SK-N-SH (cell line): ENCODE measurements at regions not wholly inside any gene's neighbourhood (a gene's known extent, or its start where the extent isn't known, plus 50 kb on each side); places are given as distances from the start of the nearest gene placed in this dataset.

Experiments
- CTCF ChIA-PET: fragments of 300-600, 350-600 bp; formaldehyde crosslinking; extraction: SDS; loops from one replicate; lab custom pipeline; 2021; lab: Yijun Ruan, JAX
- POLR2A ChIA-PET: fragments of 350-600 bp; sonication (Branson Sonifier 250); formaldehyde crosslinking; extraction: SDS; loops from one replicate; lab custom pipeline; 2020; ENCODE audit warnings: antibody characterized with exemption, inconsistent platforms; lab: Yijun Ruan, JAX
- DNase-seq: peaks from one replicate; pipeline ENCODE4 v3.0.0; 2012
- H2AFZ ChIP-seq: fragments of 200-600 bp; sonication (generic); 2 replicates; pipeline ENCODE4 v1.8.1; 2016; ENCODE audit warnings: antibody characterized with exemption, mild to moderate bottlenecking, low read depth
- H3F3A ChIP-seq: fragments of 200-600 bp; sonication (generic); replicated peaks from 2 replicates; pipeline ENCODE3; 2016; ENCODE audit warnings: antibody characterized with exemption, mild to moderate bottlenecking; ENCODE audit not compliant: insufficient read depth
- H3K27ac ChIP-seq, 2 experiments: fragments of 200-500 bp in 1 of 2; fragments of 200-600 bp in 1 of 2; sonication (Bioruptor generic) in 1 of 2; sonication (generic), shearing (Covaris generic) in 1 of 2; 2 replicates each; pipeline versions ENCODE4 v1.5.1 to v1.6.1; 2014 to 2016; ENCODE audit warnings: low read depth in 2 of 2, inconsistent platforms in 1 of 2, low read length in 1 of 2, mild to moderate bottlenecking in 1 of 2, mixed read lengths in 1 of 2
- H3K27me3 ChIP-seq: fragments of 200-600 bp; sonication (generic), shearing (Covaris generic); 2 replicates; pipeline ENCODE4 v1.6.1; 2016; ENCODE audit warnings: mixed run types; ENCODE audit not compliant: insufficient read depth
- H3K36me3 ChIP-seq, 2 experiments: fragments of 200-500 bp in 1 of 2; fragments of 200-600 bp in 1 of 2; sonication (Bioruptor generic) in 1 of 2; sonication (generic) in 1 of 2; replicated peaks in 1 of 2; 2 replicates each; pipeline versions ENCODE3 to v1.5.1; 2014 to 2016; ENCODE audit warnings: low read length in 1 of 2, mild to moderate bottlenecking in 1 of 2; ENCODE audit not compliant: insufficient read depth in 2 of 2, control insufficient read depth in 1 of 2
- H3K4me1 ChIP-seq, 2 experiments: fragments of 200-500 bp in 1 of 2; fragments of 200-600 bp in 1 of 2; sonication (Bioruptor generic) in 1 of 2; sonication (generic), shearing (Covaris generic) in 1 of 2; 2 replicates each; pipeline versions ENCODE4 v1.5.1 to v1.6.1; 2014 to 2016; ENCODE audit warnings: low read depth in 1 of 2, low read length in 1 of 2, mixed run types in 1 of 2; ENCODE audit not compliant: insufficient read depth in 2 of 2, control insufficient read depth in 1 of 2
- H3K4me2 ChIP-seq: fragments of 200-600 bp; sonication (generic), shearing (Covaris generic); 2 replicates; pipeline ENCODE4 v1.6.1; 2017; ENCODE audit warnings: mixed run types
- H3K4me3 ChIP-seq, 2 experiments: fragments of 200-500 bp in 1 of 2; fragments of 200-600 bp in 1 of 2; sonication (Bioruptor generic) in 1 of 2; sonication (generic), shearing (Covaris generic) in 1 of 2; 2 replicates each; pipeline versions ENCODE4 v1.5.1 to v1.8.1; 2014 to 2016; ENCODE audit warnings: low read depth in 2 of 2, inconsistent platforms in 1 of 2, low read length in 1 of 2, mild to moderate bottlenecking in 1 of 2, mixed read lengths in 1 of 2, moderate library complexity in 1 of 2
- H3K79me2 ChIP-seq: fragments of 200-600 bp; sonication (generic); 2 replicates; pipeline ENCODE4 v1.8.1; 2017; ENCODE audit warnings: mild to moderate bottlenecking; ENCODE audit not compliant: insufficient read depth
- H3K9ac ChIP-seq: fragments of 200-600 bp; sonication (generic); 2 replicates; pipeline ENCODE4 v1.6.1; 2017; ENCODE audit warnings: mixed run types
- H3K9me2 ChIP-seq: fragments of 200-600 bp; sonication (generic); 2 replicates; pipeline ENCODE4 v1.6.1; 2017; ENCODE audit warnings: mixed run types
- H3K9me3 ChIP-seq: fragments of 200-600 bp; sonication (generic); 2 replicates; pipeline ENCODE4 v1.6.1; 2017; ENCODE audit warnings: mixed run types, mild to moderate bottlenecking, moderate library complexity
- H4K20me1 ChIP-seq: fragments of 200-600 bp; sonication (generic); 2 replicates; pipeline ENCODE4 v1.6.1; 2017; ENCODE audit warnings: mild to moderate bottlenecking, mixed run types; ENCODE audit not compliant: insufficient read depth
- ELF1 ChIP-seq: IDR thresholded peaks from 2 replicates; pipeline ENCODE4 v1.4.0; 2012
- GATA2 ChIP-seq: sonication (generic); formaldehyde crosslinking; IDR thresholded peaks from 2 replicates; pipeline ENCODE4 v1.5.0; 2020; ENCODE audit warnings: mild to moderate bottlenecking, missing genetic modification reagents
- MEF2A ChIP-seq: IDR thresholded peaks from 2 replicates; pipeline ENCODE4 v1.4.0; 2012; ENCODE audit warnings: low read depth, borderline replicate concordance
- RXRA ChIP-seq: IDR thresholded peaks from 2 replicates; pipeline ENCODE4 v1.4.0; 2012; ENCODE audit warnings: low read depth, mild to moderate bottlenecking, borderline replicate concordance
- SIN3A ChIP-seq: IDR thresholded peaks from 2 replicates; pipeline ENCODE4 v1.6.1; 2012; ENCODE audit warnings: low read depth, mild to moderate bottlenecking, low read length, moderate library complexity, borderline replicate concordance
- TAF1 ChIP-seq: IDR thresholded peaks from 2 replicates; pipeline ENCODE4 v1.6.1; 2012; ENCODE audit warnings: low read depth, mild to moderate bottlenecking, low read length, moderate library complexity, borderline replicate concordance
- WGBS: methylation state at CpG from one replicate; pipeline ENCODE4 v1.1.6; 2017; ENCODE audit warnings: low lambda C conversion rate; 5-methylcytosine and 5-hydroxymethylcytosine counted together
- TF ChIP-seq, protein P1 (sequence below): IDR thresholded peaks from 2 replicates; pipeline ENCODE4 v1.4.0; 2012; ENCODE audit warnings: low read depth, borderline replicate concordance
- TF ChIP-seq, protein P2 (sequence below): IDR thresholded peaks from 2 replicates; pipeline ENCODE4; 2012
- TF ChIP-seq, protein P3 (sequence below): IDR thresholded peaks from 2 replicates; pipeline ENCODE4 v1.6.1; 2012; ENCODE audit warnings: mild to moderate bottlenecking, low read depth, low read length, moderate library complexity
- TF ChIP-seq, protein P4 (sequence below): IDR thresholded peaks from 2 replicates; pipeline ENCODE4 v1.4.0; 2012; ENCODE audit warnings: low read depth, borderline replicate concordance
- TF ChIP-seq, protein P5 (sequence below): IDR thresholded peaks from 2 replicates; pipeline ENCODE4 v1.4.0; 2012; ENCODE audit warnings: low read depth
- TF ChIP-seq, protein P6 (sequence below): fragments of 150-350 bp; IDR thresholded peaks from 2 replicates; pipeline ENCODE4 v1.6.1; 2016; ENCODE audit warnings: mild to moderate bottlenecking, low read depth, low read length

DNA sequence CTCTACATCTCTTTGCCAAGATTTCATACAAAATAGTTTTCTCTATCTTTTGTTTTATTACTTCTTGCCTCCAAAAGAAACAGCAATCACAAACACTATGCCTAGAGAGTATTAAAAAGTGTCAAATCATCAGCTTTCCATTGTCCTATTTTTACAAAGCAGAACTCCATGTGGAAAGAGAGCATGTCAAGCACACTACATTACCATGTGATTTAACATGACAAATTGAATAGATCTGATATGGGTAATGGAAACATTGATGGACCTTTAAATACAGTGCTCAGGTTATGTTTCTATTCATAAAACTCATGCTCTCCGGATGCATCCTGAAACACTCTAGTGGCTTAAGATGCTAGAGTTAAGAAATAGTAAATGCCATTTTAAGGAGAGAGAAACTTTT is 791.4 kb upstream of the CTNND2 start:
- no peak overlapping the region for H3K9ac ChIP-seq
- no peaks in the 10 kb centered on the region for H3K36me3 ChIP-seq
- no peaks in the 10 kb centered on the region for H3F3A ChIP-seq
- ChIA-PET POLR2A (no interaction called here), CTCF (interaction anchor here (0.9 kb wide), 1 partner anchor 10 kb away, joined by 3 read pairs; no protein-coding TSS in a partner anchor)
- no peak overlapping the region for H3K4me3 ChIP-seq
- 0% methylated on average over 1 of the region's 1 CpG for WGBS
- H3K9me2 ChIP-seq = no peaks in the 10 kb centered on the region; the same call in 1 of the 2 replicates
- no peak overlapping the region for H2AFZ ChIP-seq
- H3K4me1 ChIP-seq = no peaks in the 10 kb centered on the region
- no peak for DNase-seq
- no peaks in the 10 kb centered on the region for H3K27me3 ChIP-seq
- TF ChIP-seq, protein P1, sequence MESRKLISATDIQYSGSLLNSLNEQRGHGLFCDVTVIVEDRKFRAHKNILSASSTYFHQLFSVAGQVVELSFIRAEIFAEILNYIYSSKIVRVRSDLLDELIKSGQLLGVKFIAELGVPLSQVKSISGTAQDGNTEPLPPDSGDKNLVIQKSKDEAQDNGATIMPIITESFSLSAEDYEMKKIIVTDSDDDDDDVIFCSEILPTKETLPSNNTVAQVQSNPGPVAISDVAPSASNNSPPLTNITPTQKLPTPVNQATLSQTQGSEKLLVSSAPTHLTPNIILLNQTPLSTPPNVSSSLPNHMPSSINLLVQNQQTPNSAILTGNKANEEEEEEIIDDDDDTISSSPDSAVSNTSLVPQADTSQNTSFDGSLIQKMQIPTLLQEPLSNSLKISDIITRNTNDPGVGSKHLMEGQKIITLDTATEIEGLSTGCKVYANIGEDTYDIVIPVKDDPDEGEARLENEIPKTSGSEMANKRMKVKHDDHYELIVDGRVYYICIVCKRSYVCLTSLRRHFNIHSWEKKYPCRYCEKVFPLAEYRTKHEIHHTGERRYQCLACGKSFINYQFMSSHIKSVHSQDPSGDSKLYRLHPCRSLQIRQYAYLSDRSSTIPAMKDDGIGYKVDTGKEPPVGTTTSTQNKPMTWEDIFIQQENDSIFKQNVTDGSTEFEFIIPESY = no peak
- TF ChIP-seq, protein P2, sequence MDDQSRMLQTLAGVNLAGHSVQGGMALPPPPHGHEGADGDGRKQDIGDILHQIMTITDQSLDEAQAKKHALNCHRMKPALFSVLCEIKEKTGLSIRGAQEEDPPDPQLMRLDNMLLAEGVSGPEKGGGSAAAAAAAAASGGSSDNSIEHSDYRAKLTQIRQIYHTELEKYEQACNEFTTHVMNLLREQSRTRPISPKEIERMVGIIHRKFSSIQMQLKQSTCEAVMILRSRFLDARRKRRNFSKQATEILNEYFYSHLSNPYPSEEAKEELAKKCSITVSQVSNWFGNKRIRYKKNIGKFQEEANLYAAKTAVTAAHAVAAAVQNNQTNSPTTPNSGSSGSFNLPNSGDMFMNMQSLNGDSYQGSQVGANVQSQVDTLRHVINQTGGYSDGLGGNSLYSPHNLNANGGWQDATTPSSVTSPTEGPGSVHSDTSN = no peak
- TF ChIP-seq MEF2A (no peak), SIN3A (no peak), RXRA (no peak), ELF1 (no peak)
- TF ChIP-seq, protein P3, sequence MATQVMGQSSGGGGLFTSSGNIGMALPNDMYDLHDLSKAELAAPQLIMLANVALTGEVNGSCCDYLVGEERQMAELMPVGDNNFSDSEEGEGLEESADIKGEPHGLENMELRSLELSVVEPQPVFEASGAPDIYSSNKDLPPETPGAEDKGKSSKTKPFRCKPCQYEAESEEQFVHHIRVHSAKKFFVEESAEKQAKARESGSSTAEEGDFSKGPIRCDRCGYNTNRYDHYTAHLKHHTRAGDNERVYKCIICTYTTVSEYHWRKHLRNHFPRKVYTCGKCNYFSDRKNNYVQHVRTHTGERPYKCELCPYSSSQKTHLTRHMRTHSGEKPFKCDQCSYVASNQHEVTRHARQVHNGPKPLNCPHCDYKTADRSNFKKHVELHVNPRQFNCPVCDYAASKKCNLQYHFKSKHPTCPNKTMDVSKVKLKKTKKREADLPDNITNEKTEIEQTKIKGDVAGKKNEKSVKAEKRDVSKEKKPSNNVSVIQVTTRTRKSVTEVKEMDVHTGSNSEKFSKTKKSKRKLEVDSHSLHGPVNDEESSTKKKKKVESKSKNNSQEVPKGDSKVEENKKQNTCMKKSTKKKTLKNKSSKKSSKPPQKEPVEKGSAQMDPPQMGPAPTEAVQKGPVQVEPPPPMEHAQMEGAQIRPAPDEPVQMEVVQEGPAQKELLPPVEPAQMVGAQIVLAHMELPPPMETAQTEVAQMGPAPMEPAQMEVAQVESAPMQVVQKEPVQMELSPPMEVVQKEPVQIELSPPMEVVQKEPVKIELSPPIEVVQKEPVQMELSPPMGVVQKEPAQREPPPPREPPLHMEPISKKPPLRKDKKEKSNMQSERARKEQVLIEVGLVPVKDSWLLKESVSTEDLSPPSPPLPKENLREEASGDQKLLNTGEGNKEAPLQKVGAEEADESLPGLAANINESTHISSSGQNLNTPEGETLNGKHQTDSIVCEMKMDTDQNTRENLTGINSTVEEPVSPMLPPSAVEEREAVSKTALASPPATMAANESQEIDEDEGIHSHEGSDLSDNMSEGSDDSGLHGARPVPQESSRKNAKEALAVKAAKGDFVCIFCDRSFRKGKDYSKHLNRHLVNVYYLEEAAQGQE = no peak
- TF ChIP-seq, protein P4, sequence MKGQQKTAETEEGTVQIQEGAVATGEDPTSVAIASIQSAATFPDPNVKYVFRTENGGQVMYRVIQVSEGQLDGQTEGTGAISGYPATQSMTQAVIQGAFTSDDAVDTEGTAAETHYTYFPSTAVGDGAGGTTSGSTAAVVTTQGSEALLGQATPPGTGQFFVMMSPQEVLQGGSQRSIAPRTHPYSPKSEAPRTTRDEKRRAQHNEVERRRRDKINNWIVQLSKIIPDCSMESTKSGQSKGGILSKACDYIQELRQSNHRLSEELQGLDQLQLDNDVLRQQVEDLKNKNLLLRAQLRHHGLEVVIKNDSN = no peak
- TF ChIP-seq, protein P5, sequence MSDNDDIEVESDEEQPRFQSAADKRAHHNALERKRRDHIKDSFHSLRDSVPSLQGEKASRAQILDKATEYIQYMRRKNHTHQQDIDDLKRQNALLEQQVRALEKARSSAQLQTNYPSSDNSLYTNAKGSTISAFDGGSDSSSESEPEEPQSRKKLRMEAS = no peak
- H3K79me2 ChIP-seq = no peaks in the 10 kb centered on the region
- no peak overlapping the region for H3K4me2 ChIP-seq
- no peak overlapping the region for H3K27ac ChIP-seq
- no peaks in the 10 kb centered on the region; the same call in 1 of the 2 replicates for H3K9me3 ChIP-seq
- H4K20me1 ChIP-seq = no peaks in the 10 kb centered on the region

DNA sequence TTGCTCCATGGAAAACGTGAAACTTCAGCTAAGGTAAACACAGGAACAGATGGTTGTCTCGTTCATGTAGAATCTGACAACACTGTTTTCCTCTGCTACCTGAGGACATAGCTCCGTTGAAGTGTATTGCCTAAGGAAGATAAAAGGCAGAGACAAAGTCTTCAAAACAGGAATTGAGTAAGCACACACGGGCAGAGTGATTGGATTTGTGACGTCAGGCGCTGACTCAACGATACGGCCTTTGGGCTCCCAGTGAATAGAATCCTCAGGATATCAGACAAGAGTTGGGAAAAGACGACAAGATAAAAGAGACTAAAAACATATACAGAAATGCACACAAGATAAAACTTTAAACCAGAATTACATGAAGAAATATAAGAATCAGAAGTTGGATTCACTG is 787.1 kb upstream of the CTNND2 start:
- Histone ChIP-seq H3K9ac (no peak overlapping the region), H3K4me3 (no peak overlapping the region), H3K27me3 (no peaks in the 10 kb centered on the region), H3K36me3 (no peaks in the 10 kb centered on the region), H3K79me2 (no peaks in the 10 kb centered on the region), H3F3A (no peaks in the 10 kb centered on the region), H3K9me2 (no peaks in the 10 kb centered on the region), H2AFZ (no peak overlapping the region), H3K4me1 (no peaks in the 10 kb centered on the region), H3K9me3 (no peaks in the 10 kb centered on the region), H3K4me2 (no peak overlapping the region), H4K20me1 (no peaks in the 10 kb centered on the region), H3K27ac (no peak overlapping the region)
- ChIA-PET CTCF (no interaction called here), POLR2A (no interaction called here)
- DNase-seq = no peak
- 20% methylated on average over 9 of the region's 9 CpGs for WGBS
- TF ChIP-seq TAF1 (no peak), GATA2 (CRISPR knock-in tag) (no peak)
- TF ChIP-seq, protein P2 = no peak
- TF ChIP-seq, protein P5 = no peak
- TF ChIP-seq, protein P6, sequence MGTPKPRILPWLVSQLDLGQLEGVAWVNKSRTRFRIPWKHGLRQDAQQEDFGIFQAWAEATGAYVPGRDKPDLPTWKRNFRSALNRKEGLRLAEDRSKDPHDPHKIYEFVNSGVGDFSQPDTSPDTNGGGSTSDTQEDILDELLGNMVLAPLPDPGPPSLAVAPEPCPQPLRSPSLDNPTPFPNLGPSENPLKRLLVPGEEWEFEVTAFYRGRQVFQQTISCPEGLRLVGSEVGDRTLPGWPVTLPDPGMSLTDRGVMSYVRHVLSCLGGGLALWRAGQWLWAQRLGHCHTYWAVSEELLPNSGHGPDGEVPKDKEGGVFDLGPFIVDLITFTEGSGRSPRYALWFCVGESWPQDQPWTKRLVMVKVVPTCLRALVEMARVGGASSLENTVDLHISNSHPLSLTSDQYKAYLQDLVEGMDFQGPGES = no peak
